GM12874 (cell line): ENCODE measurements at regions not wholly inside any gene's neighbourhood (a gene's known extent, or its start where the extent isn't known, plus 50 kb on each side); places are given as distances from the start of the nearest gene placed in this dataset.

ENCODE experiments used
- TF ChIP-seq, protein P1 (sequence below): IDR thresholded peaks from 2 replicates; pipeline ENCODE4 v1.5.1; 2011; ENCODE audit warnings: low read depth, mild to moderate bottlenecking, control low read depth, low read length, moderate library complexity; ENCODE audit not compliant: insufficient read depth

DNA sequence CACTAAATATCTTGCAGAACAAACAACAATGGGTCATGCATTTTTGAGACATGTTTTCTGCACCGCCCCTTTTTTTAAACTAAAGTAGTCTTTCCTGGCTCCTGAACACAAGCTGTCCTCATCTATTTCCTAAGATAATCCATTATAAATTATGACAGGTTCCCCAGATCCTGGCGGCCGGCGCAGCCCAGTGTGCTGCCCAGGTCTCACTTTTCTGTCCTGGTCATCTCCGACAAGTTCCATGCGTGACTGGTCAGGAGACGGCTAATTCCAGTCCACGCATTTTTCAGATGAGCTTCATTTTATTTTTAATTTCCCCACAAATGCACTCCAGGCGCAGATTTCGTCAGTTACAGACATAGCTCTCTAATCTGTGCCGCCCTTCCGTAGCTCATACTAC lies 92.9 kb upstream of the EGFLAM start:
- TF ChIP-seq, protein P1, sequence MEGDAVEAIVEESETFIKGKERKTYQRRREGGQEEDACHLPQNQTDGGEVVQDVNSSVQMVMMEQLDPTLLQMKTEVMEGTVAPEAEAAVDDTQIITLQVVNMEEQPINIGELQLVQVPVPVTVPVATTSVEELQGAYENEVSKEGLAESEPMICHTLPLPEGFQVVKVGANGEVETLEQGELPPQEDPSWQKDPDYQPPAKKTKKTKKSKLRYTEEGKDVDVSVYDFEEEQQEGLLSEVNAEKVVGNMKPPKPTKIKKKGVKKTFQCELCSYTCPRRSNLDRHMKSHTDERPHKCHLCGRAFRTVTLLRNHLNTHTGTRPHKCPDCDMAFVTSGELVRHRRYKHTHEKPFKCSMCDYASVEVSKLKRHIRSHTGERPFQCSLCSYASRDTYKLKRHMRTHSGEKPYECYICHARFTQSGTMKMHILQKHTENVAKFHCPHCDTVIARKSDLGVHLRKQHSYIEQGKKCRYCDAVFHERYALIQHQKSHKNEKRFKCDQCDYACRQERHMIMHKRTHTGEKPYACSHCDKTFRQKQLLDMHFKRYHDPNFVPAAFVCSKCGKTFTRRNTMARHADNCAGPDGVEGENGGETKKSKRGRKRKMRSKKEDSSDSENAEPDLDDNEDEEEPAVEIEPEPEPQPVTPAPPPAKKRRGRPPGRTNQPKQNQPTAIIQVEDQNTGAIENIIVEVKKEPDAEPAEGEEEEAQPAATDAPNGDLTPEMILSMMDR, result no peak

DNA sequence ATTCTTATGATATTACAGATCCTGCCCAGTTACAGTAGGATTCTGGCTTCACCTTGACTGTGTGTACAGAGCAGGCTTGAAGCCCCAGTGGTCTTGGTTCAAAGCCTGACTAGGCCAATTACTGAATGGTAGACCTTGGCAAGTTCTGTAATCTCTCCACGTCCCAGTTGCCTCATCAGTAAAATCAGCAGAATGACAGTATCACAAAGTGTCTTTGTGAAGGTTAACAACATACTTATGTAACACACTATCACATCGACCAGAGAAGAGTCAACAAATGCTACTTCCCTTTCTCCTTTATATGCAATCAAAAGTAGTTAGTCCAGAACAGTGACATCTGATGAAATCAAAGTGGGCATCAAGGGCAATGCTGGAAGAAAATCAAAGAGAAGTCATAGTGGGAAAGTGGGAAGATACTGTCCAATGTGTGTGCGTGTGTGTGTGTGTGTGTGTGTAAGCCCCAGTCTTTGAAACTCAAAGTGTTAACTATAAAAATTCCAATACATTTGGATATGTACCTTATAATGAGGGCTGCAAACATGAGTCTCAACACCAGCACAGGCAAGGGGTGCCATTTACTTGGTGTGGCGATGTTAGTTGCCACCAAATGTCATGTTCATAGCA lies 93.5 kb upstream of the EGFLAM start:
- TF ChIP-seq, protein P1, result no peak

DNA sequence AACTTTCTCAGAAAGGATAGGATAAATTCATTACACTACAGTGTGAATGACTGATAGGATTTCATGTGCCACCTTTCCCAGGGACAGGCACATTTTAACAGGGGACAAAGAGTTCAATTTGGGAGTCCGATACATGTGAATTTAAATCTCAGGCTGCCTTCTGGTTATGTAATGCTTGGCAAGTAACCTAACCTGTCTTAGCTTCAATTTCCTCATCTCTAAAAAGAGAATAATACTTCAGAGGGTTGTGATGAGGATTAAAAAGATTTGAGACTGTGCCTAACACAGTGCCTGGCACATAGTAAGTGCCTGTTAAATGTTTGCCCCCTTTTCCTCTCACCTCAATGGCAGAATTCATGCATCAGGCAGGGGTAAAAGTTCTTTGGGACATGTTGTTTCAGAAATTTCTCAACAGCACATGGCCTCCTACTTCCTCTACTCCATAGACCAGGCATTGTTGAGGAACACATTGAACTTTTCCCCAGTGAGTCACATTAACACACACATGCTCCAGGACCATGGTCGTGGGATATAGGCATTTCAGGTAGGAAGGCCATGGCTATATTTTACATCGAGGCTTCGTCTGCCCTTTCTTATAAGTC lies 94.6 kb upstream of the EGFLAM start:
- TF ChIP-seq, protein P1, result no peak

DNA sequence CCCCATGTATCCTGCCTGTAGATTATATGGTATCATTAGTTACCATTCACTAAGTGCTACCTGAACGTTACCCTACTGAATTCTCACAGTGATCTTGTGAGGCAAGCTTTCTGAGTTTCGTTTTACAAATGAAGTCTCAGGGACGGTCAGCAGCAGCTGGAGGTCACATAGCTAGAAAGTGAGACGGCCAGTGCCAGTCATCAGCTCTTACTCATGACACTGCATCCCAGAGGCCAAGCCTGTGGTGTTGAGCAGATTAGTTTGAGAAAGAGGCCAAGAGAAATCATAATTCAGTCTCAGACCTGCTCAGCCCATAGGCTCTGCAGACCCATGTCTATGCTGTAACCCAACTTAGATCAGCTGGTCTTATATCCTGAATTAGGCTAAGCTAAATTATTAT lies 95.7 kb upstream of the EGFLAM start:
- TF ChIP-seq, protein P1, result no peak

GRCh38 chr5:38157024-38157423 lies 101.3 kb upstream of the EGFLAM start:
- TF ChIP-seq, protein P1, result no peak

GRCh38 chr5:38154615-38155204 lies 103.6 kb upstream of the EGFLAM start:
- TF ChIP-seq, protein P1, result no peak

DNA sequence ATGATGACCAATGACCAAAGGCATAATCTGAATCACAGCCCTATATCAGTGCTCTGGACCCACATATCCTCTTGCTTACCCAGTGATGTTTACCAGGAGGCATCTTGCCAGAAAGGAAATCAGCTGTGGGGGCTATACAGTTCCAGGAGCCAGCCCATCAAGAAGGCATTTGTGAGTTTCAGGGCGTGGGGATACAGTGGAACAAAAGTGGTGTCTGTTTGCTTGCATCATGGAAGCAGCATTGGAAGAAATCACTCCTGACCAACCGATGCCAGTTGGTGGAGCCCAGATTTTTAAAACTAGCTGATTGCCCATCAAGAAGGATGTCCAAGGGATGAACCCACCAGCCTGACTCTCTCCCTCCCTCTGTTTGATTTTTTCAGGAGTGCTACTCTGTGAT lies 106.5 kb upstream of the EGFLAM start:
- TF ChIP-seq, protein P1, result no peak
